K562 (cell line): ENCODE measurements at regions not wholly inside any gene's neighbourhood (a gene's known extent, or its start where the extent isn't known, plus 50 kb on each side); places are given as distances from the start of the nearest gene placed in this dataset.

Experiments used
- CEBPZ ChIP-seq: fragments of 150-350 bp; IDR thresholded peaks from 2 replicates; pipeline ENCODE4 v1.6.1; 2014; ENCODE audit warnings: low read depth, mild to moderate bottlenecking, low read length, borderline replicate concordance
- ESRRA ChIP-seq: fragments of 450-650 bp; IDR thresholded peaks from 2 replicates; pipeline ENCODE4 v1.6.1; 2014; ENCODE audit warnings: low read depth, mild to moderate bottlenecking, moderate library complexity, borderline replicate concordance
- HES1 ChIP-seq: fragments of 450-650 bp; IDR thresholded peaks from 2 replicates; pipeline ENCODE4 v1.6.1; 2016; ENCODE audit warnings: low read depth, mild to moderate bottlenecking, moderate library complexity
- HEY1 ChIP-seq: fragments of 250-450 bp; sonication (Bioruptor Pico); IDR thresholded peaks from 2 replicates; pipeline ENCODE4 v1.5.0; 2020; ENCODE audit warnings: mild to moderate bottlenecking, moderate library complexity, borderline replicate concordance
- HNRNPLL ChIP-seq: fragments of 200-400 bp; formaldehyde crosslinking; IDR thresholded peaks from 2 replicates; pipeline ENCODE4 v1.6.1; 2017; ENCODE audit warnings: low read length, low read depth, mild to moderate bottlenecking; ENCODE audit not compliant: poor library complexity, severe bottlenecking
- KLF6 ChIP-seq: fragments of 250-450 bp; sonication (Bioruptor Pico); IDR thresholded peaks from 2 replicates; pipeline ENCODE4 v1.4.0; 2020; ENCODE audit warnings: mild to moderate bottlenecking, moderate library complexity, borderline replicate concordance
- MYNN ChIP-seq, 2 experiments: sonication (generic); formaldehyde crosslinking in 1 of 2; IDR thresholded peaks; 2 replicates each; pipeline versions ENCODE4 v1.5.0 to v1.6.1; 2016 to 2020; ENCODE audit warnings: antibody characterized with exemption in 1 of 2, missing genetic modification reagents in 1 of 2
- NR0B1 ChIP-seq: fragments of 450-650 bp; IDR thresholded peaks from one replicate; pipeline ENCODE4 v1.6.1; 2018; ENCODE audit warnings: mild to moderate bottlenecking, moderate library complexity; ENCODE audit not compliant: partially characterized antibody
- PKNOX1 ChIP-seq: fragments of 450-650 bp; IDR thresholded peaks from 2 replicates; pipeline ENCODE4 v1.6.1; 2016
- POLR2AphosphoS5 ChIP-seq: IDR thresholded peaks from 2 replicates; pipeline ENCODE4 v1.6.1; 2011; ENCODE audit warnings: mild to moderate bottlenecking, low read depth, low read length, moderate library complexity; ENCODE audit not compliant: control insufficient read depth, insufficient read depth
- ZBTB5 ChIP-seq: fragments of 450-650 bp; IDR thresholded peaks from 2 replicates; pipeline ENCODE4 v1.6.1; 2017; ENCODE audit warnings: antibody characterized with exemption
- ZNF518B ChIP-seq: fragments of 250-450 bp; sonication (Bioruptor Pico); IDR thresholded peaks from 2 replicates; pipeline ENCODE4 v1.5.0; 2021; ENCODE audit warnings: mild to moderate bottlenecking, moderate library complexity
- ZNF717 ChIP-seq: fragments of 250-450 bp; sonication (Bioruptor Pico); IDR thresholded peaks from 2 replicates; pipeline ENCODE4 v1.5.0; 2021
- ZNF778 ChIP-seq: fragments of 450-650 bp; formaldehyde crosslinking; IDR thresholded peaks from 2 replicates; pipeline ENCODE4 v1.4.0; 2020; ENCODE audit warnings: mild to moderate bottlenecking, moderate library complexity
- ZNF785 ChIP-seq: fragments of 250-450 bp; sonication (Bioruptor Pico); IDR thresholded peaks from 2 replicates; pipeline ENCODE4 v1.4.0; 2020; ENCODE audit warnings: mild to moderate bottlenecking

GRCh38 chr9:73962792-73963191, 534.3 kb upstream of the RORB start (continued):
- TF ChIP-seq PKNOX1 (no peak), HES1 (no peak), ZBTB5 (no peak), ZNF717 (no peak), CEBPZ (no peak), ESRRA (no peak), POLR2AphosphoS5 (peak; percentile 23; the same call in 1 of the 2 replicates), ZNF518B (no peak), MYNN (IDR thresholded peaks at IDR 0.05) (no peak), MYNN (CRISPR knock-in tag; IDR thresholded peaks at IDR 0.05) (no peak), ZNF785 (CRISPR knock-in tag) (no peak), HNRNPLL (no peak), ZNF778 (no peak), KLF6 (CRISPR knock-in tag) (no peak), NR0B1 (no peak), HEY1 (CRISPR knock-in tag) (no peak)
